ENCODE measurements at regions not wholly inside any gene's neighbourhood (a gene's known extent, or its start where the extent isn't known, plus 50 kb on each side); places are given as distances from the start of the nearest gene placed in this dataset.

DNA sequence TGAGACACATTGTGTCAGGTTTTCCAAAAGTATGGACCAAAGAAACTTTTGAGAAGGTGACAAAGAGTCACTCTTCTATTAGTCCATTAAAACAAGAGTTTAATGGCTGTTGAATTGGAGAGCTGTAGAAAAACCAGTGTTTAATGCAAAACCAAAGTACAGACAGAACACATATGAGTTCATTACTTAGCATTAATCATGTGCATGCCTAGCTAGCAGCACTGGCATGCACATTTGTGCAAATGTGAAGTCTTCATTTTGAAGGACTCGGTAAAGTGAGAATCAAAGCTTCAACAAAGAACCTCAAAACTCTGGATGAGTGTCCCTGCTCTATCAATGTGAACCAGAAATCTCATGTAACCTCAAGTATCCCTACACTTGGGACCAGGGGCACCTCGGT, 256.3 kb upstream of the PPARGC1A start:
- no peak overlapping the region for H2AFZ ChIP-seq (ENCODE audit: low read length)
- TF ChIP-seq, protein P1, sequence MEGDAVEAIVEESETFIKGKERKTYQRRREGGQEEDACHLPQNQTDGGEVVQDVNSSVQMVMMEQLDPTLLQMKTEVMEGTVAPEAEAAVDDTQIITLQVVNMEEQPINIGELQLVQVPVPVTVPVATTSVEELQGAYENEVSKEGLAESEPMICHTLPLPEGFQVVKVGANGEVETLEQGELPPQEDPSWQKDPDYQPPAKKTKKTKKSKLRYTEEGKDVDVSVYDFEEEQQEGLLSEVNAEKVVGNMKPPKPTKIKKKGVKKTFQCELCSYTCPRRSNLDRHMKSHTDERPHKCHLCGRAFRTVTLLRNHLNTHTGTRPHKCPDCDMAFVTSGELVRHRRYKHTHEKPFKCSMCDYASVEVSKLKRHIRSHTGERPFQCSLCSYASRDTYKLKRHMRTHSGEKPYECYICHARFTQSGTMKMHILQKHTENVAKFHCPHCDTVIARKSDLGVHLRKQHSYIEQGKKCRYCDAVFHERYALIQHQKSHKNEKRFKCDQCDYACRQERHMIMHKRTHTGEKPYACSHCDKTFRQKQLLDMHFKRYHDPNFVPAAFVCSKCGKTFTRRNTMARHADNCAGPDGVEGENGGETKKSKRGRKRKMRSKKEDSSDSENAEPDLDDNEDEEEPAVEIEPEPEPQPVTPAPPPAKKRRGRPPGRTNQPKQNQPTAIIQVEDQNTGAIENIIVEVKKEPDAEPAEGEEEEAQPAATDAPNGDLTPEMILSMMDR (conservative IDR thresholded peaks at IDR 0.05; ENCODE audit: low read length) = no peak
- TF ChIP-seq EZH2phosphoT487 (IDR thresholded peaks at IDR 0.05; ENCODE audit: borderline replicate concordance) = no peak
- no peaks in the 10 kb centered on the region for H4K20me1 ChIP-seq (ENCODE audit: insufficient read depth, low read length, poor library complexity, severe bottlenecking)
- H3K4me1 ChIP-seq (ENCODE audit: insufficient read depth, low read length, poor library complexity, severe bottlenecking) = no peaks in the 10 kb centered on the region
- no peaks in the 10 kb centered on the region for H3K79me2 ChIP-seq (ENCODE audit: insufficient read depth, low read length)
- no peak overlapping the region for H3K9ac ChIP-seq (ENCODE audit: low read depth, low read length, poor library complexity, severe bottlenecking)
- H3K9me3 ChIP-seq (ENCODE audit: insufficient read depth, low read depth, low read length) = no peaks in the 10 kb centered on the region; the same call in 1 of the 2 replicates
- no peaks in the 10 kb centered on the region for H3K9me2 ChIP-seq (replicated peaks; ENCODE audit: low read depth, low read length)
- H3K4me2 ChIP-seq (ENCODE audit: low read depth, low read length, poor library complexity, severe bottlenecking) = no peak overlapping the region
- no peaks in the 10 kb centered on the region for H3K36me3 ChIP-seq (ENCODE audit: insufficient read depth, low read length)
- H3K27me3 ChIP-seq (ENCODE audit: insufficient read depth, low read length, poor library complexity, severe bottlenecking) = no peaks in the 10 kb centered on the region
- no peaks in the 10 kb centered on the region for H3F3A ChIP-seq (ENCODE audit: low read depth)
- no peak overlapping the region for H3K4me3 ChIP-seq (ENCODE audit: low read length, poor library complexity, severe bottlenecking)

DNA sequence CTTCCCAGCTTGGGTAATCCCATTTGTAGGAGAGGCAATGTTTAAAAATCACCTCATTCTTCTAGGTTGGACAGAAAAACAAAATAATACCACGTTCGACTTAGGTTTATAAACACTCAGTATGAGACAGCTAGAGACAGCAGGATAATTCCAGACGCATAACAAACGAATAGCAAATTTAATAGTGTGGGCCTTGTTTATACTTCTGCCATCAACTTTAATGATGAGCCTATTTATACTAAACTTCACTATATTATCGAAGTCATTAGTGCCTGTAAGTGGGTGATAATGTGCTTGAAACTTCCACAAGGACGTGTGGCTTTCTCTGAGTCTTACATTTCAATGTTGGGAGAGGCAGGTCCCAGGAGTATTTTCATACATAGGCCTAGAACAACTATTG, 255.7 kb upstream of the PPARGC1A start:
- H3K4me1 ChIP-seq (ENCODE audit: insufficient read depth, low read length, poor library complexity, severe bottlenecking) = no peaks in the 10 kb centered on the region
- no peaks in the 10 kb centered on the region for H3K36me3 ChIP-seq (ENCODE audit: insufficient read depth, low read length)
- no peaks in the 10 kb centered on the region for H3K27me3 ChIP-seq (ENCODE audit: insufficient read depth, low read length, poor library complexity, severe bottlenecking)
- no peaks in the 10 kb centered on the region for H3K79me2 ChIP-seq (ENCODE audit: insufficient read depth, low read length)
- no peak overlapping the region for H3K4me2 ChIP-seq (ENCODE audit: low read depth, low read length, poor library complexity, severe bottlenecking)
- no peak for TF ChIP-seq EZH2phosphoT487 (IDR thresholded peaks at IDR 0.05; ENCODE audit: borderline replicate concordance)
- TF ChIP-seq, protein P1 (conservative IDR thresholded peaks at IDR 0.05; ENCODE audit: low read length) = no peak
- no peak overlapping the region for H2AFZ ChIP-seq (ENCODE audit: low read length)
- no peak overlapping the region for H3K4me3 ChIP-seq (ENCODE audit: low read length, poor library complexity, severe bottlenecking)
- H3K9ac ChIP-seq (ENCODE audit: low read depth, low read length, poor library complexity, severe bottlenecking) = no peak overlapping the region
- no peaks in the 10 kb centered on the region for H3F3A ChIP-seq (ENCODE audit: low read depth)
- H3K9me3 ChIP-seq (ENCODE audit: insufficient read depth, low read depth, low read length) = no peaks in the 10 kb centered on the region; the same call in 1 of the 2 replicates
- no peaks in the 10 kb centered on the region for H3K9me2 ChIP-seq (replicated peaks; ENCODE audit: low read depth, low read length)
- no peaks in the 10 kb centered on the region for H4K20me1 ChIP-seq (ENCODE audit: insufficient read depth, low read length, poor library complexity, severe bottlenecking)

DNA sequence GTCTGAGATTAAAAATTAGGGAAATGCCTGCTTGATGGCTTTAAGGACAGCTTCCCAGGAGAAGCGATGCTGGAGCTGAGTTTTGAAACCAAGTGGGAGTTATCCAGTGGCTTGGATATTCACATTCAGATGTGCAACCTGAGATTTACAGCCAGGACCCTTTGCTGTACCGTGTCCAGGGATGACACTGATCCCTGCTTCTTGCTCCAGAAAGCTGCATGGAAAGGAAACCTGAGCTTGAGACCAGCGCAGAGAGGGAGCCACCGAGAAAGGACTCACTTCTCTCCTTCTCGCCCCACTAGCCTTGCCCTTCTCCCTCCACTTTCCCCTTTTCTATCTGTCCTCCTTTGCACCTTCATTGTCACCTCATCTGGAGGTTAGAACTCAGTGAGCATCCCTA, 254.5 kb upstream of the PPARGC1A start:
- H3K4me1 ChIP-seq (ENCODE audit: insufficient read depth, low read length, poor library complexity, severe bottlenecking) = no peaks in the 10 kb centered on the region
- peaks cover 4% of the 10 kb centered on the region; the same call in 1 of the 2 replicates for H3K9me3 ChIP-seq (ENCODE audit: insufficient read depth, low read depth, low read length)
- no peaks in the 10 kb centered on the region for H3F3A ChIP-seq (ENCODE audit: low read depth)
- H3K4me3 ChIP-seq (ENCODE audit: low read length, poor library complexity, severe bottlenecking) = no peak overlapping the region
- no peaks in the 10 kb centered on the region for H3K36me3 ChIP-seq (ENCODE audit: insufficient read depth, low read length)
- no peak overlapping the region for H3K9ac ChIP-seq (ENCODE audit: low read depth, low read length, poor library complexity, severe bottlenecking)
- TF ChIP-seq EZH2phosphoT487 (IDR thresholded peaks at IDR 0.05; ENCODE audit: borderline replicate concordance) = no peak
- TF ChIP-seq, protein P1 (conservative IDR thresholded peaks at IDR 0.05; ENCODE audit: low read length) = no peak
- H4K20me1 ChIP-seq (ENCODE audit: insufficient read depth, low read length, poor library complexity, severe bottlenecking) = no peaks in the 10 kb centered on the region
- no peak overlapping the region for H2AFZ ChIP-seq (ENCODE audit: low read length)
- no peaks in the 10 kb centered on the region for H3K79me2 ChIP-seq (ENCODE audit: insufficient read depth, low read length)
- H3K27me3 ChIP-seq (ENCODE audit: insufficient read depth, low read length, poor library complexity, severe bottlenecking) = no peaks in the 10 kb centered on the region
- no peaks in the 10 kb centered on the region for H3K9me2 ChIP-seq (replicated peaks; ENCODE audit: low read depth, low read length)
- H3K4me2 ChIP-seq (ENCODE audit: low read depth, low read length, poor library complexity, severe bottlenecking) = no peak overlapping the region
